ENCODE measurements at regions not wholly inside any gene's neighbourhood (a gene's known extent, or its start where the extent isn't known, plus 50 kb on each side); places are given as distances from the start of the nearest gene placed in this dataset.
A peak's percentile ranks its signal among the peaks of the same experiment; 100 is the strongest.

DNA sequence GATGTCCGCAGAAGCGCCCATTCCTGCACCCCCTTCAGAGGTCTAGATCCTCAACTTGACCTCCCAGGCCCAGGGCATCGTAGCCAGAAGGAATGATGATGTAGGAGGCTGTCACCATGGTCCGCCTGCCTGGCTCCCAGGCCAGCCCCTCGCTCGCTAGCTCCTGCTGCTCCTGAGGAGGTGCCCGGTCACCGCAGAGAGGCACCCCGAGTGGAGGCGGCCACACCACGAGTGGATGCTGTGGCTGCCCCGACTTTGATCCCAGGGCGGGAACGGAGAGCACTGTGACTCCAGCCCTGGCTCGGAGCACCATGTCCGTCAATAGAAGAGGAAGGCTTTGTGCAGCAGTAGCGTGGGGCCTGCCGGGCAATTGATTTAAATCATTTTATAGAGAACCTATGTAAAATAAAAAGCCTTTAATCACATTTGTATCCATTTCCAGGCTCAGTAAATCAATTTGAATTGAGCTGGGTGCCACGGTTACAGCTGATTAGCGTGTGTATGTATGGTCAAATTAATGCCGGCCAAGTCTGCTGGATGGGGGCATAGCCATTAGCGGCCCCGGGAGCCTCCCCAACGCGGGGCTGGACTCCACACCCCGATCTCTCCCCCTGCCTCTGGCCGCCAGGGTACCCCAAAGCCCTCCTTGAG, 122.6 kb upstream of the GSE1 start:
- Histone ChIP-seq H4K20me1 (ENCODE audit: insufficient read depth, low read length, poor library complexity, severe bottlenecking) (no peaks in the 10 kb centered on the region), H3K9ac (ENCODE audit: low read depth, low read length, poor library complexity, severe bottlenecking) (no peak overlapping the region), H3F3A (ENCODE audit: low read depth) (no peaks in the 10 kb centered on the region), H3K27me3 (ENCODE audit: insufficient read depth, low read length, poor library complexity, severe bottlenecking) (no peaks in the 10 kb centered on the region), H3K4me1 (ENCODE audit: insufficient read depth, low read length, poor library complexity, severe bottlenecking) (peaks cover 33% of the 10 kb centered on the region), H3K9me3 (ENCODE audit: insufficient read depth, low read depth, low read length) (no peaks in the 10 kb centered on the region), H3K4me3 (ENCODE audit: low read length, poor library complexity, severe bottlenecking) (no peak overlapping the region), H3K9me2 (replicated peaks; ENCODE audit: low read depth, low read length) (no peaks in the 10 kb centered on the region), H3K4me2 (ENCODE audit: low read depth, low read length, poor library complexity, severe bottlenecking) (no peak overlapping the region), H3K36me3 (ENCODE audit: insufficient read depth, low read length) (no peaks in the 10 kb centered on the region), H3K79me2 (ENCODE audit: insufficient read depth, low read length) (peaks cover 17% of the 10 kb centered on the region; the same call in 1 of the 2 replicates), H2AFZ (ENCODE audit: low read length) (no peak overlapping the region)
- TF ChIP-seq, protein P1, sequence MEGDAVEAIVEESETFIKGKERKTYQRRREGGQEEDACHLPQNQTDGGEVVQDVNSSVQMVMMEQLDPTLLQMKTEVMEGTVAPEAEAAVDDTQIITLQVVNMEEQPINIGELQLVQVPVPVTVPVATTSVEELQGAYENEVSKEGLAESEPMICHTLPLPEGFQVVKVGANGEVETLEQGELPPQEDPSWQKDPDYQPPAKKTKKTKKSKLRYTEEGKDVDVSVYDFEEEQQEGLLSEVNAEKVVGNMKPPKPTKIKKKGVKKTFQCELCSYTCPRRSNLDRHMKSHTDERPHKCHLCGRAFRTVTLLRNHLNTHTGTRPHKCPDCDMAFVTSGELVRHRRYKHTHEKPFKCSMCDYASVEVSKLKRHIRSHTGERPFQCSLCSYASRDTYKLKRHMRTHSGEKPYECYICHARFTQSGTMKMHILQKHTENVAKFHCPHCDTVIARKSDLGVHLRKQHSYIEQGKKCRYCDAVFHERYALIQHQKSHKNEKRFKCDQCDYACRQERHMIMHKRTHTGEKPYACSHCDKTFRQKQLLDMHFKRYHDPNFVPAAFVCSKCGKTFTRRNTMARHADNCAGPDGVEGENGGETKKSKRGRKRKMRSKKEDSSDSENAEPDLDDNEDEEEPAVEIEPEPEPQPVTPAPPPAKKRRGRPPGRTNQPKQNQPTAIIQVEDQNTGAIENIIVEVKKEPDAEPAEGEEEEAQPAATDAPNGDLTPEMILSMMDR (conservative IDR thresholded peaks at IDR 0.05; ENCODE audit: low read length), result no peak
- TF ChIP-seq EZH2phosphoT487 (IDR thresholded peaks at IDR 0.05; ENCODE audit: borderline replicate concordance), result no peak

DNA sequence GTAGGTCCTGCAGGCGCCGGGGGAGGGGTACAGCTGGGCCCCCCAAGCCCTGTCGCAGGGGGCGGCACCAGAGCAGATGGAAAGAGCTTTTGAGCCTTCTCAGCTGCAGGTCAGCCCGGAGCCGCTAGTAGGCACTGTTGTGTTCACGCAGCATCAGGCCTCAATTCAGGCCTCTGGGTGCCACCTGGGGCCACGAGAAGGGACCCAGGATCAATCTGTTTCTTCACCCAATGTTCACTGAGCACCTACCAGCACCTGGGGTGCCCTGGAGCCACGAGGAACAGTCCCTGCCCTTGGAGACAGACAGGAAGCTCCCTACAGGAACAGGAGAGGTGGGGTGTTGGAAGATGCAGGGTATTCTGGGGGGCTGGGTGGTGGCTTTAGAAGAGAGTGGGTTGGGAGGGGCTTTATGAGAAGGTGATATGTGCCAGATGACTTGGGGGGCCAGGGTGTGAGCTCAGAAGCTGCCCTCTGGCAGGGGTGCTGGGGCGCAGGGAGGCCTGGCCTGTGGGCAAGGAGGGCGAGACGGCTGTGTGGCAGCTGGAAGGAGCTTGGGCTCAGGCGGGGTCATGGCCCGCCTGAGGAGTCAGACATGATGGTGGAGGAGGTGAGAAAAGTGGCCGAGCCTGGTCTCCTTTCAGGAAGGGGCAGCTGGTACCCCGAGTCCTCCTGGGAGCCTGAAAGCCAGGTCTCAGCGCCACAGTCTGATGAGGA, 121.9 kb upstream of the GSE1 start:
- TF ChIP-seq EZH2phosphoT487 (IDR thresholded peaks at IDR 0.05; ENCODE audit: borderline replicate concordance), result no peak
- TF ChIP-seq, protein P1 (conservative IDR thresholded peaks at IDR 0.05; ENCODE audit: low read length), result peak; percentile 89
- H2AFZ ChIP-seq (ENCODE audit: low read length), result no peak overlapping the region
- H3K4me2 ChIP-seq (ENCODE audit: low read depth, low read length, poor library complexity, severe bottlenecking), result no peak overlapping the region
- no peaks in the 10 kb centered on the region for H3F3A ChIP-seq (ENCODE audit: low read depth)
- peak overlapping the region; percentile 31 for H3K9ac ChIP-seq (ENCODE audit: low read depth, low read length, poor library complexity, severe bottlenecking)
- H3K4me1 ChIP-seq (ENCODE audit: insufficient read depth, low read length, poor library complexity, severe bottlenecking), result peaks cover 33% of the 10 kb centered on the region
- peaks cover 17% of the 10 kb centered on the region; the same call in 1 of the 2 replicates for H3K79me2 ChIP-seq (ENCODE audit: insufficient read depth, low read length)
- H3K4me3 ChIP-seq (ENCODE audit: low read length, poor library complexity, severe bottlenecking), result no peak overlapping the region
- no peaks in the 10 kb centered on the region for H3K9me2 ChIP-seq (replicated peaks; ENCODE audit: low read depth, low read length)
- H3K9me3 ChIP-seq (ENCODE audit: insufficient read depth, low read depth, low read length), result no peaks in the 10 kb centered on the region
- H3K36me3 ChIP-seq (ENCODE audit: insufficient read depth, low read length), result no peaks in the 10 kb centered on the region
- H4K20me1 ChIP-seq (ENCODE audit: insufficient read depth, low read length, poor library complexity, severe bottlenecking), result no peaks in the 10 kb centered on the region
- H3K27me3 ChIP-seq (ENCODE audit: insufficient read depth, low read length, poor library complexity, severe bottlenecking), result no peaks in the 10 kb centered on the region

DNA sequence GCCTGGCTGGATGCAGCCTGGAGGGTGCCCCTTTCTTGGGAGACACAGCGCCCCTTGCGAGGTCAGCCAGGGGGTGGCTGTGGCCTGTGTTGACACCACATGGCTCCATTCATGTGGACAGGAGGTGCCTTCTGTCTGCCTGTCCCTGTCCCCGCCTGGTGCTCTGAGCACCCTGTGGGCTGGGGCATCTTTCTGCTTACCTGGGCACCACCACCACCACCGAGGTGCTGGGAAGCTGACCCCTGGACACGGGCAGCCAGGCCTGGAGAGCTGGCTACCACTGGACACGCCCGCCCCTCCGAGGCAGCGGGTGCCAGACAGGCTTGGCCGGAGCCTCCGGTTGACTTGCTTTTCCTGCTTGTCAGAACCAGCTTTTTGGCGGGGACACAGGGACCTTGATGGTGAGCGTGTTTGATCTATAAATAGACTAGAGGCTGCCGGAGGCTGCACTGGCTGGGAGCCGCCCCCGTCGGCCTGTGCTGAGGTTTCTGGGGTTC, 121.3 kb upstream of the GSE1 start:
- peaks cover 17% of the 10 kb centered on the region; the same call in 1 of the 2 replicates for H3K79me2 ChIP-seq (ENCODE audit: insufficient read depth, low read length)
- no peak overlapping the region for H3K4me3 ChIP-seq (ENCODE audit: low read length, poor library complexity, severe bottlenecking)
- TF ChIP-seq EZH2phosphoT487 (IDR thresholded peaks at IDR 0.05; ENCODE audit: borderline replicate concordance), result no peak
- TF ChIP-seq, protein P1 (conservative IDR thresholded peaks at IDR 0.05; ENCODE audit: low read length), result no peak
- no peaks in the 10 kb centered on the region for H3F3A ChIP-seq (ENCODE audit: low read depth)
- H3K9ac ChIP-seq (ENCODE audit: low read depth, low read length, poor library complexity, severe bottlenecking), result peak overlapping the region; percentile 31
- H3K27me3 ChIP-seq (ENCODE audit: insufficient read depth, low read length, poor library complexity, severe bottlenecking), result no peaks in the 10 kb centered on the region
- no peak overlapping the region for H2AFZ ChIP-seq (ENCODE audit: low read length)
- peak overlapping the region; percentile 14 for H3K4me2 ChIP-seq (ENCODE audit: low read depth, low read length, poor library complexity, severe bottlenecking)
- H4K20me1 ChIP-seq (ENCODE audit: insufficient read depth, low read length, poor library complexity, severe bottlenecking), result no peaks in the 10 kb centered on the region
- peaks cover 33% of the 10 kb centered on the region for H3K4me1 ChIP-seq (ENCODE audit: insufficient read depth, low read length, poor library complexity, severe bottlenecking)
- H3K36me3 ChIP-seq (ENCODE audit: insufficient read depth, low read length), result no peaks in the 10 kb centered on the region
- no peaks in the 10 kb centered on the region for H3K9me3 ChIP-seq (ENCODE audit: insufficient read depth, low read depth, low read length)
- H3K9me2 ChIP-seq (replicated peaks; ENCODE audit: low read depth, low read length), result no peaks in the 10 kb centered on the region

Data from Loucy (cell line).